Panc1 (cell line): ENCODE measurements at regions not wholly inside any gene's neighbourhood (a gene's known extent, or its start where the extent isn't known, plus 50 kb on each side); places are given as distances from the start of the nearest gene placed in this dataset.

ENCODE experiments used
- ATAC-seq: fragments of 200-7000 bp; cut with Tn5 transposase; 2 replicates; pipeline ENCODE4 v1.9.1; 2020; ENCODE audit warnings: mild to moderate bottlenecking, moderate library complexity
- BruUV-seq: library from RNA; stranded (reverse); fragments of 400-500 nt; replicated peaks from 2 replicates; lab custom pipeline; 2021; lab: Mats Ljungman, UMichigan
- CTCF ChIA-PET: fragments of 300-600 bp; sonication (Branson Sonifier 250); formaldehyde crosslinking; loops from one replicate; lab custom pipeline; 2022; ENCODE audit warnings: antibody characterized with exemption; lab: Charles Lee
- POLR2A ChIA-PET: fragments of 300-600 bp; sonication (Branson Sonifier 250); formaldehyde crosslinking; loops from one replicate; lab custom pipeline; 2022; ENCODE audit warnings: antibody characterized with exemption; lab: Charles Lee
- DNase-seq: peaks from one replicate; pipeline ENCODE4 v3.0.0-alpha.2; 2010; ENCODE audit warnings: low read depth, low spot score
- H3K27ac ChIP-seq: 2 replicates; pipeline ENCODE4 v1.5.1; 2011; ENCODE audit warnings: mild to moderate bottlenecking, low read length, inconsistent platforms
- H3K27me3 ChIP-seq: fragments of 200-500 bp; sonication (Bioruptor generic); 2 replicates; pipeline ENCODE4 v1.6.0; 2014; ENCODE audit warnings: low read length, inconsistent platforms; ENCODE audit not compliant: control insufficient read depth, insufficient read depth
- H3K36me3 ChIP-seq: fragments of 200-500 bp; sonication (Bioruptor generic); 2 replicates; pipeline ENCODE4 v1.5.1; 2014; ENCODE audit warnings: inconsistent platforms, mild to moderate bottlenecking, low read length, moderate library complexity; ENCODE audit not compliant: control insufficient read depth, insufficient read depth
- H3K4me1 ChIP-seq: 2 replicates; pipeline ENCODE4 v1.5.1; 2011; ENCODE audit warnings: inconsistent platforms, mild to moderate bottlenecking, low read length, moderate library complexity; ENCODE audit not compliant: control insufficient read depth, insufficient read depth
- H3K4me3 ChIP-seq, 2 experiments: 2 replicates each; pipeline ENCODE4 v1.5.1; 2011 to 2012; ENCODE audit warnings: low read depth in 2 of 2, low read length in 2 of 2, mild to moderate bottlenecking in 2 of 2, inconsistent platforms in 1 of 2, moderate library complexity in 1 of 2
- H3K9me3 ChIP-seq: fragments of 200-500 bp; sonication (Bioruptor generic); 2 replicates; pipeline ENCODE4 v1.5.1; 2014; ENCODE audit warnings: low read depth, mild to moderate bottlenecking, inconsistent platforms, low read length, moderate library complexity; ENCODE audit not compliant: control insufficient read depth, insufficient read depth
- POLR2AphosphoS5 ChIP-seq: IDR thresholded peaks from 2 replicates; pipeline ENCODE4 v1.6.1; 2012; ENCODE audit warnings: mild to moderate bottlenecking, low read depth, low read length, moderate library complexity
- SIN3A ChIP-seq: IDR thresholded peaks from 2 replicates; pipeline ENCODE4 v1.6.1; 2012; ENCODE audit warnings: low read depth, mild to moderate bottlenecking, low read length, moderate library complexity, borderline replicate concordance; ENCODE audit not compliant: insufficient read depth
- TCF7L2 ChIP-seq: IDR thresholded peaks from 2 replicates; pipeline ENCODE4 v1.6.1; 2011; ENCODE audit warnings: mild to moderate bottlenecking, low read depth, low read length, inconsistent platforms
- in situ Hi-C: cut with HindIII; loops from 2 replicates; pipeline ENCODE4 v1.10.0; 2016; ENCODE audit warnings: low sequenced_read_pairs, low pct_unique_long_range_greater_than_20kb
- intact Hi-C: fragments of 100-400 bp; cut with micrococcal nuclease; formaldehyde crosslinking; loops from one replicate; pipeline ENCODE4 v1.10.0; 2022; ENCODE audit not compliant: unreplicated experiment
- TF ChIP-seq, protein P1 (sequence below): fragments of 450-650 bp; IDR thresholded peaks from 2 replicates; pipeline ENCODE4 v1.5.1; 2017; ENCODE audit warnings: mild to moderate bottlenecking
- TF ChIP-seq, protein P2 (sequence below), 2 experiments: IDR thresholded peaks; 2 replicates each; pipeline ENCODE4 v1.6.1; 2011 to 2012; ENCODE audit warnings: low read depth in 2 of 2, control low read depth in 1 of 2, low read length in 1 of 2, mild to moderate bottlenecking in 1 of 2, moderate library complexity in 1 of 2; ENCODE audit not compliant: insufficient read depth in 1 of 2

DNA sequence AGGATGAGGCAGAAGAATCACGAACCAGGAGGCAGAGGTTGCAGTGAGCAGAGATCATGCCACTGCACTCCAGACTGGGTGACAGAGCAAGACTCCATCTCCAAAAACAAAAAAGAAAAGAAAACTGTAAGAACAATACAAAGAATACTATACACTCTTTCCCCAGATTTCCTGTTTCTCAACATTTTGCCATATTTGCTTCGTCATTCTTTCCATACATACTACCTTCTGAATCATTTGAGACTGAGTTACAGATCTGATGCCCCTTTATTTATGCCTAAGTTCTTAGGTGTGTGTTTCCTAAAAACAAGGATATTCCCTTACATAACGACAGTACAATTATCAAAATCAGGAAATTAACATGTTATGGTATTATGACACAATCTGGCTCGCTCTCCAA, 168.4 kb upstream of the CELF2 start:
- Histone ChIP-seq H3K27me3 (no peaks in the 10 kb centered on the region), H3K4me3 (no peak overlapping the region), H3K27ac (no peak overlapping the region), H3K9me3 (no peaks in the 10 kb centered on the region), H3K4me1 (no peaks in the 10 kb centered on the region), H3K36me3 (no peaks in the 10 kb centered on the region)
- DNase-seq (no peak), ATAC-seq (no peak)
- intact Hi-C loops = no loop called here
- TF ChIP-seq POLR2AphosphoS5 (no peak), TCF7L2 (no peak), SIN3A (no peak)
- TF ChIP-seq, protein P1, sequence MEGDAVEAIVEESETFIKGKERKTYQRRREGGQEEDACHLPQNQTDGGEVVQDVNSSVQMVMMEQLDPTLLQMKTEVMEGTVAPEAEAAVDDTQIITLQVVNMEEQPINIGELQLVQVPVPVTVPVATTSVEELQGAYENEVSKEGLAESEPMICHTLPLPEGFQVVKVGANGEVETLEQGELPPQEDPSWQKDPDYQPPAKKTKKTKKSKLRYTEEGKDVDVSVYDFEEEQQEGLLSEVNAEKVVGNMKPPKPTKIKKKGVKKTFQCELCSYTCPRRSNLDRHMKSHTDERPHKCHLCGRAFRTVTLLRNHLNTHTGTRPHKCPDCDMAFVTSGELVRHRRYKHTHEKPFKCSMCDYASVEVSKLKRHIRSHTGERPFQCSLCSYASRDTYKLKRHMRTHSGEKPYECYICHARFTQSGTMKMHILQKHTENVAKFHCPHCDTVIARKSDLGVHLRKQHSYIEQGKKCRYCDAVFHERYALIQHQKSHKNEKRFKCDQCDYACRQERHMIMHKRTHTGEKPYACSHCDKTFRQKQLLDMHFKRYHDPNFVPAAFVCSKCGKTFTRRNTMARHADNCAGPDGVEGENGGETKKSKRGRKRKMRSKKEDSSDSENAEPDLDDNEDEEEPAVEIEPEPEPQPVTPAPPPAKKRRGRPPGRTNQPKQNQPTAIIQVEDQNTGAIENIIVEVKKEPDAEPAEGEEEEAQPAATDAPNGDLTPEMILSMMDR = no peak
- in situ Hi-C loops = no loop called here
- POLR2A ChIA-PET = no interaction called here
- CTCF ChIA-PET = no interaction called here
- BruUV-seq = no TSS peak

DNA sequence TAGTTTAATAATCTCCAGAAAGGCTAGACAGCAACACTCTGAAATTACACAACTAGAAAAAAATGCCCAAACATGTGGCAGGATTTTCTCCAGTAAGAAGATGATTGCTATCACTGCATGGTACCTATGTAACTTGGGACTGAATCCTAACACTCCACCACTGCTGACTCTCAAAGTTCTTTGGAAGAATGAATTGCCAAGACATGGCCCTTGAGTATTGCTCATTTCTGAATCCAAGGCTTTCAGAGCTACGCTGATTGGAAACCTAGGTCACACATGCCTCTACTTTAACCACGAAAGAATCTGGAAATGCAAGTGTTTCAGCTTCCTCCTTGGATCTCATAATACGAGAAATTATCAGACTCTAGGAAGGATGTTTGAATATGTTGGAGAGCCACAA, 167.5 kb upstream of the CELF2 start:
- TF ChIP-seq POLR2AphosphoS5 (no peak), SIN3A (no peak), TCF7L2 (no peak)
- TF ChIP-seq, protein P1 = no peak
- TF ChIP-seq, protein P2, sequence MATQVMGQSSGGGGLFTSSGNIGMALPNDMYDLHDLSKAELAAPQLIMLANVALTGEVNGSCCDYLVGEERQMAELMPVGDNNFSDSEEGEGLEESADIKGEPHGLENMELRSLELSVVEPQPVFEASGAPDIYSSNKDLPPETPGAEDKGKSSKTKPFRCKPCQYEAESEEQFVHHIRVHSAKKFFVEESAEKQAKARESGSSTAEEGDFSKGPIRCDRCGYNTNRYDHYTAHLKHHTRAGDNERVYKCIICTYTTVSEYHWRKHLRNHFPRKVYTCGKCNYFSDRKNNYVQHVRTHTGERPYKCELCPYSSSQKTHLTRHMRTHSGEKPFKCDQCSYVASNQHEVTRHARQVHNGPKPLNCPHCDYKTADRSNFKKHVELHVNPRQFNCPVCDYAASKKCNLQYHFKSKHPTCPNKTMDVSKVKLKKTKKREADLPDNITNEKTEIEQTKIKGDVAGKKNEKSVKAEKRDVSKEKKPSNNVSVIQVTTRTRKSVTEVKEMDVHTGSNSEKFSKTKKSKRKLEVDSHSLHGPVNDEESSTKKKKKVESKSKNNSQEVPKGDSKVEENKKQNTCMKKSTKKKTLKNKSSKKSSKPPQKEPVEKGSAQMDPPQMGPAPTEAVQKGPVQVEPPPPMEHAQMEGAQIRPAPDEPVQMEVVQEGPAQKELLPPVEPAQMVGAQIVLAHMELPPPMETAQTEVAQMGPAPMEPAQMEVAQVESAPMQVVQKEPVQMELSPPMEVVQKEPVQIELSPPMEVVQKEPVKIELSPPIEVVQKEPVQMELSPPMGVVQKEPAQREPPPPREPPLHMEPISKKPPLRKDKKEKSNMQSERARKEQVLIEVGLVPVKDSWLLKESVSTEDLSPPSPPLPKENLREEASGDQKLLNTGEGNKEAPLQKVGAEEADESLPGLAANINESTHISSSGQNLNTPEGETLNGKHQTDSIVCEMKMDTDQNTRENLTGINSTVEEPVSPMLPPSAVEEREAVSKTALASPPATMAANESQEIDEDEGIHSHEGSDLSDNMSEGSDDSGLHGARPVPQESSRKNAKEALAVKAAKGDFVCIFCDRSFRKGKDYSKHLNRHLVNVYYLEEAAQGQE (IDR thresholded peaks at IDR 0.05; ENCODE audit: insufficient read depth in 1 of 2, low read depth in 2 of 2, low read length in 1 of 2) = no peak
- in situ Hi-C loops = no loop called here
- intact Hi-C loops = no loop called here
- ATAC-seq (no peak), DNase-seq (no peak)
- POLR2A ChIA-PET = no interaction called here
- CTCF ChIA-PET = no interaction called here
- no peaks in the 10 kb centered on the region for H3K4me1 ChIP-seq
- no TSS peak for BruUV-seq
- H3K27ac ChIP-seq = no peak overlapping the region
- no peaks in the 10 kb centered on the region for H3K9me3 ChIP-seq
- no peak overlapping the region for H3K4me3 ChIP-seq
- no peaks in the 10 kb centered on the region for H3K27me3 ChIP-seq
- no peaks in the 10 kb centered on the region for H3K36me3 ChIP-seq
